ENCODE measurements at regions not wholly inside any gene's neighbourhood (a gene's known extent, or its start where the extent isn't known, plus 50 kb on each side); places are given as distances from the start of the nearest gene placed in this dataset.

DNA sequence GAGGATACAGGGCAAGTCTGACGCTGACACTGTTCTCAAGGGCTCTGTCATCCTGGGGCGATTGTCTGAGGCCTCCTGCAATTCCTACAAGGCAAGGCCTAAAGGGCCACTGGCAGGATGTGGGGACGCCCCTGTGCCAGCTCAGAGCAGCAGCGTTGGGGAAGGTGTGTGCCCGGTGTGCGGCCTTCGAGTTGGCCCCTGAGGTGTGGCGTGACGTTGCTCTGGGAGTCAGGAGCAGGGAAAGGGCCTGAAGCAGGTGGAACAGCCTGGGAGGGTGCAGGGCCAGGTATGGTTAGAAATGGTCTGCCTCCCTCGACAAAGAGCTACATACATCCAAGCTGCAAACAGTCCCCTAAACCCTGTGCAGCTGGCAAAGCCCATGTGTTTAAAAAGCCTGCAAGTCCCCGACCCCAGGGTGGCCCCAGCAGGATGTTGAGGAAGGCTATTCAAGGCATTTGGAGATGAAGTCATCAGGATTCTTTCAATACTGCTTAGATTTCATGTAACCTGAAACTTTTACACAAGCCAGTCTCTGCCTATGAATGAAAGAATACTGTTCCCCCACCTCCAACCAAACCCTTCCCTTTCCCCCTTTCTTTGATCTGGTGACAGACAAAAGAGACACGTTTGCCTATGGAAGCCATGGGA lies 142.5 kb upstream of the TNS3 start:
- DNase-seq (ENCODE audit: low read depth in 2 of 2): peak; percentile 71
- TF ChIP-seq, protein P1, sequence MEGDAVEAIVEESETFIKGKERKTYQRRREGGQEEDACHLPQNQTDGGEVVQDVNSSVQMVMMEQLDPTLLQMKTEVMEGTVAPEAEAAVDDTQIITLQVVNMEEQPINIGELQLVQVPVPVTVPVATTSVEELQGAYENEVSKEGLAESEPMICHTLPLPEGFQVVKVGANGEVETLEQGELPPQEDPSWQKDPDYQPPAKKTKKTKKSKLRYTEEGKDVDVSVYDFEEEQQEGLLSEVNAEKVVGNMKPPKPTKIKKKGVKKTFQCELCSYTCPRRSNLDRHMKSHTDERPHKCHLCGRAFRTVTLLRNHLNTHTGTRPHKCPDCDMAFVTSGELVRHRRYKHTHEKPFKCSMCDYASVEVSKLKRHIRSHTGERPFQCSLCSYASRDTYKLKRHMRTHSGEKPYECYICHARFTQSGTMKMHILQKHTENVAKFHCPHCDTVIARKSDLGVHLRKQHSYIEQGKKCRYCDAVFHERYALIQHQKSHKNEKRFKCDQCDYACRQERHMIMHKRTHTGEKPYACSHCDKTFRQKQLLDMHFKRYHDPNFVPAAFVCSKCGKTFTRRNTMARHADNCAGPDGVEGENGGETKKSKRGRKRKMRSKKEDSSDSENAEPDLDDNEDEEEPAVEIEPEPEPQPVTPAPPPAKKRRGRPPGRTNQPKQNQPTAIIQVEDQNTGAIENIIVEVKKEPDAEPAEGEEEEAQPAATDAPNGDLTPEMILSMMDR (IDR thresholded peaks at IDR 0.05; ENCODE audit: low read depth, low read length): no peak
- no peak overlapping the region for H3K4me3 ChIP-seq (replicated peaks in 1 of 2; ENCODE audit: low read depth in 2 of 2, low read length in 2 of 2)

DNA sequence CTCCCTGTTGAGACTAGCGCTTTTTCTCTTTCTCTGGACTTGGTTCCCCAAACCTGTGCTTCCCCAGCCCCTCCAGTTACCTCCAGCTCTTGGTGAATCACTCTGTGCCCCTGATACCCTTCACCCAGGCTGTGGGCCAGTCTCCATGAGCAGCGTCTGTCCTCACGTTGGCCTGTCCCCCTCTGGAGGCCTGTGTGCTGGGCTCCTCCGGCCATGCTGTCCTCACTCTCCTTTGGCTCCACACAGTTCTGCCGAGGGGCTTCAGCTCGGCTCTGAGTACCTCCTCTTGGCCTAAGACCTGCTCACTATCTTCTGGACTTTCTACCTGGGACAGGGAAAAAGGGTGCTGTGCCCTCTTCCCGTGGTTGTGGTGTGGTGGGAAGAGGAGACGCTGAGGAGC lies 140.2 kb upstream of the TNS3 start:
- no peak for DNase-seq (ENCODE audit: low read depth in 2 of 2)
- TF ChIP-seq, protein P1 (IDR thresholded peaks at IDR 0.05; ENCODE audit: low read depth, low read length): no peak
- H3K4me3 ChIP-seq (replicated peaks in 1 of 2; ENCODE audit: low read depth in 2 of 2, low read length in 2 of 2): no peak overlapping the region

DNA sequence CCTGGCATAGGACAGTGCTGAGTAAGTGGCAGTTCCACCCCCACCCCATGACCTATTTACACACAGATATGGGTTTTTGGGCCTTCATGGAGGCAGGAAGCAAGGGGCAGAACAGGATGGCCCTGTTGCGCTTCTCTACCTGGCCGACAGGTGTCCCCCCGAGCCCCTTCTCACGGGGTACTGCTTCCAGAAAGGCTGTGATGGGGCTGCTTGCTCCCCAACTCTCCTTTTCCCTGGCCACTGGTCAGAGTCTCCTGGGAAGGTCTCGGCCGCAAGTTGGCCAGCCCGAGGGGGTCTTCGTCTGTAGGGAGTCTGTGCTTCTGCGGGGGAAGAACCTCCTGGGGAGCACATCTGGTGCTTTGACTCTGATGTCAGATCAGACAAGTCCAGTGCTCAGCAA lies 139.8 kb upstream of the TNS3 start:
- no peak overlapping the region for H3K4me3 ChIP-seq (replicated peaks in 1 of 2; ENCODE audit: low read depth in 2 of 2, low read length in 2 of 2)
- DNase-seq (ENCODE audit: low read depth in 2 of 2): no peak
- TF ChIP-seq, protein P1 (IDR thresholded peaks at IDR 0.05; ENCODE audit: low read depth, low read length): no peak

DNA sequence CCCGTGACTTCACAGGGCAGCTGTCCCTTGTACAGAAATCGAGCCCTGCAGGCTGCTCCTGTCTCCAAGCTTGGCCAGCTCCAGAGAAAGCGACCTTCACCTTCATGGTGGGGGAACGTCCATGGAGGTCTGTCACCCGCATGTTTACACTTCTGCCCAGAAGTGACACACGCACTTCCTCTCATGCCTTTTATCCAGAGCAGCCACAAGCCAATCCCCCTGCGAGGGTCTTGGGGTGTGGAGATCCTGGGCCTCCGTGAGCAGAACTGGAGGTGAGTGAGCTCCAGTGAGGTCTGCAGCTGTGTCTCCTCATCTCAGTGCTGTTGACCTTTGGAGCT lies 139.0 kb upstream of the TNS3 start:
- no peak for DNase-seq (ENCODE audit: low read depth in 2 of 2)
- TF ChIP-seq, protein P1 (IDR thresholded peaks at IDR 0.05; ENCODE audit: low read depth, low read length): no peak
- no peak overlapping the region for H3K4me3 ChIP-seq (replicated peaks in 1 of 2; ENCODE audit: low read depth in 2 of 2, low read length in 2 of 2)

DNA sequence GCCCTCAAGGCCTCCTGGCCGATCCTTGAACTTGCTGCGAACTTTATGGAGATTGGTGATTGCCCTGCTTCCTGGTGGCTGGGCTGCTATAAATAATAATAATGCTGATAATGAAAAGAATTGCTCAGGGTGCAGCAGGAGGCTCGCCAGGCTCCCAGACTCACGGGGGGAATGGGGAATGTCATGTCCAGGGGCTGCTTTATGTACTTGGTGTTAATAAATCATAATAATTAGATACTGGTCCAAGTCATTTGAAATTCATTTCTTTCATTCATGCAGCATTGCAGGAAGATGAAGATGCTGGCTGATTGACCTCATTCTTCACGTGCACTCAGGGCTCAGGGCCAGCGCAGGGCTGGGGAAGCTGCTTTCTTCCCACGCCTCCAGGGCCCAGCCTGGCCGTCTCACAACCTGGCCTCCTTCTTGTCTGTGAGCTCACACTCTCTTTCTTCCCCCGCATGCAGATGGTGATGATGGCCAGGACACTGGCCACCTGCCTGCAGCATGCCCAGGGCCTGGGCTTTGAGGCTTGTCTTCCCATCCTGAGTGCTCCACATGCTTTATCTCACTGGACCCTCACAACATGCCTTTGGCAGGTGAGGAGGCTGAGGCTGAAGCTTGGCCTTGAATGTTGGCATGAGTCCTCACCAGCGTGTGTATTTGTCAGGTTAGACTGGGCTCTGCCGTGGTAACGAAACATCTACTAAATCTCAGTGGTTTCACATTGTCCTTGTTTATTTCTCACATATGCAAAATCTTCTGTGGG lies 138.4 kb upstream of the TNS3 start:
- DNase-seq (ENCODE audit: low read depth in 2 of 2): peak; percentile 56 to 84
- TF ChIP-seq, protein P1 (IDR thresholded peaks at IDR 0.05; ENCODE audit: low read depth, low read length): no peak
- H3K4me3 ChIP-seq (replicated peaks in 1 of 2; ENCODE audit: low read depth in 2 of 2, low read length in 2 of 2): no peak overlapping the region

DNA sequence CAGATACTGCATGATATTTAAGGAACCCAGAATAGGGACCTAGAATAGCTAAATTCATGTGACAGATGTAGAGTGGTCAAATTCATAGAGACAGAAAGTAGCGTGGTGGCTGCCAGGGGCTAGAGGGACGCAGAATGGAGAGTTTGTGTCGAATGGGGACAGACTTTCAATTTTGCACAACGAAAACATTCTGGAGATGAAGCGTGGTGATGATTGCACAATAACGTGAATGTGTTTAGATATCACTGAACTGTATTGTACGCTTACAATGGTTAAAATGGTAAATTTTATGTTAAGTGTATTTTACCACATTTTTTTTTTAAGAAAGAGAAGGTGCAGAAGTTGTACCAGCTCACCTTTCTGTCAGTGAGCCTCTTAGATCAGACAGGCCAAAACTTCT lies 137.8 kb upstream of the TNS3 start:
- no peak for DNase-seq (ENCODE audit: low read depth in 2 of 2)
- no peak overlapping the region for H3K4me3 ChIP-seq (replicated peaks in 1 of 2; ENCODE audit: low read depth in 2 of 2, low read length in 2 of 2)
- TF ChIP-seq, protein P1 (IDR thresholded peaks at IDR 0.05; ENCODE audit: low read depth, low read length): no peak

Data from cardiac fibroblast (primary cell).